AG09319 (cell line): ENCODE measurements at regions not wholly inside any gene's neighbourhood (a gene's known extent, or its start where the extent isn't known, plus 50 kb on each side); places are given as distances from the start of the nearest gene placed in this dataset.

ENCODE experiments used
- DNase-seq: peaks from one replicate; pipeline ENCODE4 v3.0.0-alpha.2; 2010; ENCODE audit warnings: low read depth; ENCODE audit errors: extremely low read depth
- CTCF ChIP-seq: IDR thresholded peaks from 2 replicates; pipeline ENCODE4 v1.5.1; 2011; ENCODE audit warnings: low read depth, mild to moderate bottlenecking, inconsistent platforms, low read length, moderate library complexity

- TF ChIP-seq CTCF = no peak
- no peak for DNase-seq
Observed at GRCh38 chr13:33940898-33941297, 122.9 kb downstream of the RFC3 start.

- no peak for DNase-seq
- no peak for TF ChIP-seq CTCF
Observed at GRCh38 chr13:33945477-33945876, 127.5 kb downstream of the RFC3 start.

GRCh38 chr13:33953203-33953602, 135.3 kb downstream of the RFC3 start:
- DNase-seq = peak; percentile 11
- TF ChIP-seq CTCF = no peak

- TF ChIP-seq CTCF = no peak
- DNase-seq = no peak
Observed at GRCh38 chr13:33953781-33954180, 135.8 kb downstream of the RFC3 start.

- no peak for TF ChIP-seq CTCF
- no peak for DNase-seq
Observed at GRCh38 chr13:33956346-33956745, 138.4 kb downstream of the RFC3 start.

- no peak for TF ChIP-seq CTCF
- DNase-seq = no peak
Observed at GRCh38 chr13:33957497-33957905, 139.6 kb downstream of the RFC3 start.

- no peak for DNase-seq
- no peak for TF ChIP-seq CTCF
Observed at GRCh38 chr13:33958964-33959363, 141.0 kb downstream of the RFC3 start.
